ENCODE measurements at regions not wholly inside any gene's neighbourhood (a gene's known extent, or its start where the extent isn't known, plus 50 kb on each side); places are given as distances from the start of the nearest gene placed in this dataset.

DNA sequence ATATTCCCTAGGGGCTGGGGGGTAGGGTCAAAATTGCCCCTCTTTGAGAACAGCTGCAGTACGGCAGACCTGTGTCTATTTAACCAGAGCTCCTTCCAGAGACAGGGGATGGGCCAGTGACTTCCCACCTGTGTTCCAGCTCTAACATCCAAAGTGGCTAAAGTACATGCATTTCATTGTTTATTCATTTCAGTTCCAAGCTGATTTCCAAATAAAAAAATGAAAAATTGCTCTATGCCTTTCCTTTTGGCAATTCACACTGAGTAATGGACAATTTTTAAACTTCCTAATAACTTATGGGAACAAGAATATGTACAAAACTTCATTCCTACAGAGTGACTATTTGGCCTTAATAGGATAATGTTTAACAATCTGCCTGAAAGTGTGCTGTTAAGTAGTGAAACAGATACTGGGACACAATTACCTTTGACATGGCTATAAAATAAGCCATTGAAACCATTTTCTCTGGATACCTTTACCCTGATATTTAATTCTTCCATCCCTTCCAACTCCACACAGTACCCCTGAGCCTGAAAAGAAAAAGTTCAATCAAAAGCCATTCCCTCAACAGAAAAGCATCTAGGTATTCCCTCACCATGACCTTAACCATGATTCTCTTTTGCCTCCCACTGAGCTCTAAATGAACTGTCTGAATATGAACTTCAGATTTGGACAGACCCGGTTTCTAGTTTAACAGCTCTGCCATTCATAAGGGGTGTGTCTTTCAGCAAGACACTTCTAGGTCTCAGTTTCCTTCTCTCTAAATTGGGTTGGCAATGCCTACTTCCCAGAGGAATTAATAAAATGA is 73.1 kb downstream of the RDH14 start:
- Histone ChIP-seq H3K4me3 (no peak overlapping the region), H3K9me3 (no peaks in the 10 kb centered on the region), H3K36me3 (no peaks in the 10 kb centered on the region), H3K9ac (ENCODE audit: low read depth in 2 of 2, low read length in 2 of 2) (no peak overlapping the region), H3K4me1 (no peaks in the 10 kb centered on the region), H3K27ac (no peak overlapping the region), H3K27me3 (no peaks in the 10 kb centered on the region)
- intact Hi-C loops (cut with DNase I): no loop called here
- no peak for DNase-seq
- TF ChIP-seq, protein P1, sequence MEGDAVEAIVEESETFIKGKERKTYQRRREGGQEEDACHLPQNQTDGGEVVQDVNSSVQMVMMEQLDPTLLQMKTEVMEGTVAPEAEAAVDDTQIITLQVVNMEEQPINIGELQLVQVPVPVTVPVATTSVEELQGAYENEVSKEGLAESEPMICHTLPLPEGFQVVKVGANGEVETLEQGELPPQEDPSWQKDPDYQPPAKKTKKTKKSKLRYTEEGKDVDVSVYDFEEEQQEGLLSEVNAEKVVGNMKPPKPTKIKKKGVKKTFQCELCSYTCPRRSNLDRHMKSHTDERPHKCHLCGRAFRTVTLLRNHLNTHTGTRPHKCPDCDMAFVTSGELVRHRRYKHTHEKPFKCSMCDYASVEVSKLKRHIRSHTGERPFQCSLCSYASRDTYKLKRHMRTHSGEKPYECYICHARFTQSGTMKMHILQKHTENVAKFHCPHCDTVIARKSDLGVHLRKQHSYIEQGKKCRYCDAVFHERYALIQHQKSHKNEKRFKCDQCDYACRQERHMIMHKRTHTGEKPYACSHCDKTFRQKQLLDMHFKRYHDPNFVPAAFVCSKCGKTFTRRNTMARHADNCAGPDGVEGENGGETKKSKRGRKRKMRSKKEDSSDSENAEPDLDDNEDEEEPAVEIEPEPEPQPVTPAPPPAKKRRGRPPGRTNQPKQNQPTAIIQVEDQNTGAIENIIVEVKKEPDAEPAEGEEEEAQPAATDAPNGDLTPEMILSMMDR (IDR thresholded peaks at IDR 0.05): no peak

DNA sequence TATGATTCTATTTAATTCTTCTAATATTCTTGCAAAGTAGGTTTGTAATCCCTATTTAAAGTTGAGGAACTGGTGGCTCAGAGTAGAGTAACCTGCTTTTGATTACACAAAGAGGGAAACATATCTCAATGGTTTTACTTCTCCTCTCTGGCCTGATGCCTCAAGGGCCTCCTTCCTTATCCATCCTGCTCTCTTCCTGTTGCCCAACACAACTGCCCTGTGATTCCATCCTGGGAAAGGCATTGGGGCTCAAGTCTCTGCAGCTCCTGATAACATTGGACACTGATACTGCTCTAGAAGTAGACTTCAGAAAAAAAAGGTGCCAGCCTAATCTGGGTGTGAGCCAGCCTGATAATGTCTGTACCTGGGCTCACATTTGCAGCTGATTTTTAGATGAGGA is 75.8 kb downstream of the RDH14 start:
- Histone ChIP-seq H3K9ac (ENCODE audit: low read depth in 2 of 2, low read length in 2 of 2) (no peak overlapping the region), H3K27ac (no peak overlapping the region), H3K27me3 (no peaks in the 10 kb centered on the region), H3K36me3 (no peaks in the 10 kb centered on the region), H3K4me1 (no peaks in the 10 kb centered on the region), H3K9me3 (no peaks in the 10 kb centered on the region), H3K4me3 (no peak overlapping the region)
- TF ChIP-seq, protein P1 (IDR thresholded peaks at IDR 0.05): no peak
- no peak for DNase-seq
- intact Hi-C loops (cut with DNase I): no loop called here

DNA sequence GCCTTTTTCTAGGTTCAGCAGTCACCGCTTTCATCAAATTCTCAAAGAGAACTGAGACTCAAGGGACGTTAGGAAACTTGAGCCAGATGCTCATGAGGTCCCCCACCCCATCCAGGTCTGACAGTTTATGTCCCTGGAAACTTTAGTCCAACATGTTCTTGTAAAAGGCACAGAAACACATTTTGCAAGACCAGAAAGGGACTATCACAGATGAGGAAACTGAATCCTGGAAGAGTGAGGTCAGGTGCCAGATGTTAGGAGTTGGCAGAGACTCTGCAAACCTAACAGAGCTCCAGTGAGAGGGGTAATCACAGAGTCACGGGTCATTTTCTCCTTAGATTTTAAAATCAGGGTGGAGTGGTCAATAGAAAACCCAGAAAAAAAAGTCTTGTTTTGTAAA is 76.6 kb downstream of the RDH14 start:
- TF ChIP-seq, protein P1 (IDR thresholded peaks at IDR 0.05): no peak
- intact Hi-C loops (cut with DNase I): no loop called here
- no peak overlapping the region for H3K9ac ChIP-seq (ENCODE audit: low read depth in 2 of 2, low read length in 2 of 2)
- no peaks in the 10 kb centered on the region for H3K36me3 ChIP-seq
- no peak overlapping the region for H3K4me3 ChIP-seq
- H3K27ac ChIP-seq: no peak overlapping the region
- no peak for DNase-seq
- H3K27me3 ChIP-seq: no peaks in the 10 kb centered on the region
- H3K9me3 ChIP-seq: no peaks in the 10 kb centered on the region
- no peaks in the 10 kb centered on the region for H3K4me1 ChIP-seq

DNA sequence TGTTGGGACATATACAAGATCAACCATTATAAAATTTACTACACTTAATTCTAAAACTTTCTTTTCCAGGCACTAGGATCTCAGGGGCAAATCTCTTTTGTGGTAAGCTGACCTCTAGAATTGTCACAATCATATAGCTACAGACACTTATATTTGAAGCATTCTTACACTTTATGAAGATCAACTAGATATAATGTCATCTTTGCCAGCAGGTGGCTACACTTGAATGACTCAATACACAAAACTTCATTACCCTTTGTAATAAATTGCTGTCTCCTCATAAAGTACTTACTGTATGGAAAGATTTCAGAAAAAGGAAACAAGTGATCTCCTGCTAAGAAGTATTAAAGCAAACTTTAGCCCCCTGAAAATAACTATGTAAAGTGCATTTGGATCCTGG is 77.8 kb downstream of the RDH14 start:
- Histone ChIP-seq H3K4me3 (no peak overlapping the region), H3K9ac (ENCODE audit: low read depth in 2 of 2, low read length in 2 of 2) (no peak overlapping the region), H3K27ac (no peak overlapping the region), H3K27me3 (no peaks in the 10 kb centered on the region), H3K4me1 (no peaks in the 10 kb centered on the region), H3K9me3 (no peaks in the 10 kb centered on the region), H3K36me3 (no peaks in the 10 kb centered on the region)
- intact Hi-C loops (cut with DNase I): no loop called here
- no peak for DNase-seq
- TF ChIP-seq, protein P1 (IDR thresholded peaks at IDR 0.05): no peak

DNA sequence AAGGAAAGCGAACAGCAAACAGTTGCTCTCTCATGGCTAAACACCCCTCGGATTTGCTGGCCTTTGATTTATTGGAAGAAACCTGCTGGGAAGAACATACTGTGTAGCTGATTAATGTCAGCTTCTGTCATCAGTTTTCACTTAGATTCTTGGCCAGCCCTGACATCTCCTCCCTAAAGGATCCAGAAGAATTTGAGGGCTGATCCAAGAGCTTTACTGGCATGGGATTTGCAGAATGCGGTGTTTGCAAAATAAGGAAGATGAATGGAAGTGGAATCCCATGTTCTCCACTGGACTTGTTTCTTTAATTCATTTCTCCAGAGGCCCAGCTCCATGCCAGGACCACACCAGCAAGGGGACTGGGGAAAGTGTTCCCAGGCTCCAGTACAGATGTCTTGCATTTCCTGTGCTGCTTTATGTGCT is 80.5 kb downstream of the RDH14 start:
- intact Hi-C loops (cut with DNase I): no loop called here
- Histone ChIP-seq H3K4me1 (no peaks in the 10 kb centered on the region), H3K9me3 (no peaks in the 10 kb centered on the region), H3K4me3 (no peak overlapping the region), H3K27me3 (no peaks in the 10 kb centered on the region), H3K27ac (no peak overlapping the region), H3K9ac (ENCODE audit: low read depth in 2 of 2, low read length in 2 of 2) (no peak overlapping the region), H3K36me3 (no peaks in the 10 kb centered on the region)
- no peak for DNase-seq
- TF ChIP-seq, protein P1 (IDR thresholded peaks at IDR 0.05): no peak

Measured in colonic mucosa (tissue), 4 donors.